Fibroblast of lung (primary cell): ENCODE measurements at regions not wholly inside any gene's neighbourhood (a gene's known extent, or its start where the extent isn't known, plus 50 kb on each side); places are given as distances from the start of the nearest gene placed in this dataset.

Experiments used
- EZH2 ChIP-seq: IDR thresholded peaks from 2 replicates; pipeline ENCODE4 v1.5.1; 2012; ENCODE audit warnings: low read length, control low read depth, mild to moderate bottlenecking; ENCODE audit errors: missing control alignments
- TF ChIP-seq, protein P1 (sequence below), 2 donors: IDR thresholded peaks in 1 of 2; conservative IDR thresholded peaks in 1 of 2; 1 replicate in 1 of 2; 2 replicates in 1 of 2; pipeline ENCODE4 v1.5.1; 2011 to 2012; ENCODE audit warnings: low read length in 2 of 2, control low read depth in 1 of 2, inconsistent platforms in 1 of 2, low read depth in 1 of 2, mild to moderate bottlenecking in 1 of 2

DNA sequence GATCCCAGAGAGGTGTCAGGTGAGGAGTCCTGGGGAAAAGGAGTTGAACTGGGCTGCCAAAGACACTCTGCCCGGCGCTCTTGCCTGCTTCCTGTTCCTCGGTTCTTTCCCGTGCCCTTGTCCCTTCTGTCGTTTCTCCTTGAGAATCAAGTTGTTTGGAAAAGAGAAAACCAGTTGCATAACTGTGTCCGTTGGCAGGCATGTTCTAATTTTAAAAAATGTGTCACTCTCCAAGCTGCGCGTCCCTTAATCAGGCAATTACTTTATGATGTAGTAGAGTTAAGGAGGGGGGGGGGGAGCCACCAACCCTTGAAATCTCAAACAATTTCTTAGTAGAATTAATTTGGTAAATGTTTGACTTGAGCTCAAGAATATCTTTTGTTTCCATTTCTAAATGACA is 105.9 kb upstream of the IGSF21 start:
- TF ChIP-seq, protein P1, sequence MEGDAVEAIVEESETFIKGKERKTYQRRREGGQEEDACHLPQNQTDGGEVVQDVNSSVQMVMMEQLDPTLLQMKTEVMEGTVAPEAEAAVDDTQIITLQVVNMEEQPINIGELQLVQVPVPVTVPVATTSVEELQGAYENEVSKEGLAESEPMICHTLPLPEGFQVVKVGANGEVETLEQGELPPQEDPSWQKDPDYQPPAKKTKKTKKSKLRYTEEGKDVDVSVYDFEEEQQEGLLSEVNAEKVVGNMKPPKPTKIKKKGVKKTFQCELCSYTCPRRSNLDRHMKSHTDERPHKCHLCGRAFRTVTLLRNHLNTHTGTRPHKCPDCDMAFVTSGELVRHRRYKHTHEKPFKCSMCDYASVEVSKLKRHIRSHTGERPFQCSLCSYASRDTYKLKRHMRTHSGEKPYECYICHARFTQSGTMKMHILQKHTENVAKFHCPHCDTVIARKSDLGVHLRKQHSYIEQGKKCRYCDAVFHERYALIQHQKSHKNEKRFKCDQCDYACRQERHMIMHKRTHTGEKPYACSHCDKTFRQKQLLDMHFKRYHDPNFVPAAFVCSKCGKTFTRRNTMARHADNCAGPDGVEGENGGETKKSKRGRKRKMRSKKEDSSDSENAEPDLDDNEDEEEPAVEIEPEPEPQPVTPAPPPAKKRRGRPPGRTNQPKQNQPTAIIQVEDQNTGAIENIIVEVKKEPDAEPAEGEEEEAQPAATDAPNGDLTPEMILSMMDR (conservative IDR thresholded peaks at IDR 0.05 in 1 of 2, IDR thresholded peaks at IDR 0.05 in 1 of 2; ENCODE audit: low read depth in 1 of 2, low read length in 2 of 2) = no peak
- no peak for TF ChIP-seq EZH2
